A673 (cell line): ENCODE measurements at regions not wholly inside any gene's neighbourhood (a gene's known extent, or its start where the extent isn't known, plus 50 kb on each side); places are given as distances from the start of the nearest gene placed in this dataset.

Experiments
- BruUV-seq: library from RNA; stranded (reverse); fragments of 400-500 nt; replicated peaks from 2 replicates; lab custom pipeline; 2021; lab: Mats Ljungman, UMichigan
- CTCF ChIA-PET: fragments of 300-600 bp; sonication (Branson Sonifier 250); formaldehyde crosslinking; loops from one replicate; lab custom pipeline; 2022; ENCODE audit warnings: antibody characterized with exemption; lab: Charles Lee
- POLR2A ChIA-PET: fragments of 300-600 bp; sonication (Branson Sonifier 250); formaldehyde crosslinking; loops from one replicate; lab custom pipeline; 2022; ENCODE audit warnings: antibody characterized with exemption; ENCODE audit not compliant: low non-redundant PET; lab: Charles Lee
- DNase-seq: peaks from one replicate; pipeline ENCODE4 v3.0.0-alpha.2; 2015; ENCODE audit warnings: low spot score
- H3K27ac ChIP-seq: fragments of 200-600 bp; sonication (generic); 2 replicates; pipeline ENCODE4 v1.5.1; 2016; ENCODE audit warnings: mixed run types, low read depth, mild to moderate bottlenecking, mixed read lengths, antibody characterized with exemption, low read length; ENCODE audit not compliant: poor library complexity, severe bottlenecking
- H3K27me3 ChIP-seq: fragments of 200-600 bp; sonication (generic); replicated peaks from 2 replicates; pipeline ENCODE4 v1.6.1; 2017; ENCODE audit warnings: mixed run types, low read depth, mild to moderate bottlenecking, mixed read lengths, antibody characterized with exemption, low read length; ENCODE audit not compliant: insufficient read depth, poor library complexity
- H3K36me3 ChIP-seq: fragments of 200-600 bp; sonication (generic); 2 replicates; pipeline ENCODE4 v1.6.1; 2016; ENCODE audit warnings: mixed run types, mild to moderate bottlenecking, mixed read lengths, antibody characterized with exemption, low read length; ENCODE audit not compliant: insufficient read depth, poor library complexity, severe bottlenecking
- H3K4me1 ChIP-seq: fragments of 200-600 bp; sonication (generic); 2 replicates; pipeline ENCODE4 v1.6.1; 2017; ENCODE audit warnings: mixed run types, mild to moderate bottlenecking, mixed read lengths, antibody characterized with exemption, low read length; ENCODE audit not compliant: insufficient read depth, poor library complexity, severe bottlenecking
- H3K4me3 ChIP-seq: fragments of 200-600 bp; sonication (generic); 2 replicates; pipeline ENCODE4 v1.5.1; 2016; ENCODE audit warnings: low read depth, mixed run types, mild to moderate bottlenecking, mixed read lengths, low read length; ENCODE audit not compliant: poor library complexity, severe bottlenecking
- H3K9me3 ChIP-seq: fragments of 200-600 bp; sonication (generic); 2 replicates; pipeline ENCODE4 v1.6.1; 2016; ENCODE audit warnings: mixed run types, low read depth, mild to moderate bottlenecking, mixed read lengths, antibody characterized with exemption, low read length; ENCODE audit not compliant: poor library complexity, severe bottlenecking
- CTCF ChIP-seq: fragments of 300-800, 200-600 bp; sonication (generic); conservative IDR thresholded peaks from 2 replicates; pipeline ENCODE4 v1.5.1; 2017; ENCODE audit warnings: low read depth, mild to moderate bottlenecking, antibody characterized with exemption, low read length, moderate library complexity, mixed read lengths
- EZH2 ChIP-seq: fragments of 200-600 bp; sonication (generic); IDR thresholded peaks from 2 replicates; pipeline ENCODE4 v1.6.1; 2017; ENCODE audit warnings: borderline replicate concordance, low read depth, mild to moderate bottlenecking, mixed read lengths, antibody characterized with exemption, low read length; ENCODE audit not compliant: poor library complexity, severe bottlenecking
- intact Hi-C: fragments of 100-400 bp; cut with micrococcal nuclease; formaldehyde crosslinking; loops from one replicate; pipeline ENCODE4 v1.10.0; 2022; ENCODE audit not compliant: unreplicated experiment

GRCh38 chr9:1745980-1746379 lies 269.2 kb upstream of the SMARCA2 start:
- Histone ChIP-seq H3K9me3 (no peaks in the 10 kb centered on the region), H3K27me3 (no peaks in the 10 kb centered on the region), H3K4me1 (no peaks in the 10 kb centered on the region), H3K27ac (no peak overlapping the region), H3K4me3 (no peak overlapping the region), H3K36me3 (no peaks in the 10 kb centered on the region)
- POLR2A ChIA-PET, result no interaction called here
- CTCF ChIA-PET, result no interaction called here
- no TSS peak for BruUV-seq
- intact Hi-C loops, result no loop called here
- no peak for DNase-seq
- TF ChIP-seq EZH2 (no peak), CTCF (no peak)

GRCh38 chr9:1747417-1747967 lies 267.7 kb upstream of the SMARCA2 start:
- intact Hi-C loops, result no loop called here
- Histone ChIP-seq H3K4me1 (no peaks in the 10 kb centered on the region), H3K36me3 (no peaks in the 10 kb centered on the region), H3K4me3 (no peak overlapping the region), H3K9me3 (no peaks in the 10 kb centered on the region), H3K27ac (no peak overlapping the region), H3K27me3 (no peaks in the 10 kb centered on the region)
- no TSS peak for BruUV-seq
- DNase-seq, result no peak
- ChIA-PET CTCF (no interaction called here), POLR2A (no interaction called here)
- no peak for TF ChIP-seq CTCF
- no peak for TF ChIP-seq EZH2

- CTCF ChIA-PET, result no interaction called here
- BruUV-seq, result no TSS peak
- DNase-seq, result no peak
Measured at GRCh38 chr9:1748407-1748806, 266.7 kb upstream of the SMARCA2 start.

More at GRCh38 chr9:1748407-1748806, 266.7 kb upstream of the SMARCA2 start:
- Histone ChIP-seq H3K27ac (no peak overlapping the region), H3K27me3 (no peaks in the 10 kb centered on the region), H3K9me3 (no peaks in the 10 kb centered on the region), H3K36me3 (no peaks in the 10 kb centered on the region), H3K4me1 (no peaks in the 10 kb centered on the region), H3K4me3 (no peak overlapping the region)
- TF ChIP-seq CTCF, result no peak
- no peak for TF ChIP-seq EZH2
- intact Hi-C loops, result no loop called here
- POLR2A ChIA-PET, result no interaction called here
